B cell (primary cell): ENCODE measurements at regions not wholly inside any gene's neighbourhood (a gene's known extent, or its start where the extent isn't known, plus 50 kb on each side); places are given as distances from the start of the nearest gene placed in this dataset.

Experiments
- ATAC-seq: fragments of 200-7000 bp; cut with Tn5 transposase; one replicate; pipeline ENCODE4 v1.10.0; 2021; ENCODE audit warnings: low read depth, mild to moderate bottlenecking, moderate number of reproducible peaks, moderate library complexity
- CTCF ChIA-PET: fragments of 350-600 bp; sonication (Branson Sonifier 250); formaldehyde crosslinking; loops from one replicate; lab custom pipeline; 2021; ENCODE audit warnings: antibody characterized with exemption, inconsistent platforms; lab: Charles Lee
- POLR2A ChIA-PET: fragments of 350-600 bp; sonication (Branson Sonifier 250); formaldehyde crosslinking; loops from one replicate; lab custom pipeline; 2021; ENCODE audit warnings: antibody characterized with exemption; lab: Charles Lee
- DNase-seq: peaks from one replicate; pipeline ENCODE4 v3.0.0; 2013
- H2AFZ ChIP-seq: 2 replicates; pipeline ENCODE4 v1.6.1; 2012; ENCODE audit warnings: mild to moderate bottlenecking, low read depth, low read length; ENCODE audit not compliant: insufficient read depth, poor library complexity, severe bottlenecking
- H3K27ac ChIP-seq, 2 donors: 1 replicate in 1 of 2; 2 replicates in 1 of 2; pipeline ENCODE4 v1.5.1; 2012 to 2013; ENCODE audit warnings: low read length in 2 of 2, mild to moderate bottlenecking in 2 of 2, moderate library complexity in 1 of 2
- H3K27me3 ChIP-seq, 4 experiments: fragments of 200-600 bp in 1 of 4; sonication (generic) in 1 of 4; replicated peaks in 1 of 4; 1 replicate in 2 of 4; 2 replicates in 2 of 4; pipeline versions ENCODE4 v1.6.1 to v1.7.0; 2013 to 2016; ENCODE audit warnings: low read length in 3 of 4, mild to moderate bottlenecking in 2 of 4, mixed read lengths in 1 of 4, moderate library complexity in 1 of 4; ENCODE audit not compliant: insufficient read depth in 4 of 4, control insufficient read depth in 3 of 4; ENCODE audit errors: control extremely low read depth in 1 of 4
- H3K36me3 ChIP-seq, 2 experiments: replicated peaks in 1 of 2; 1 replicate in 1 of 2; 2 replicates in 1 of 2; pipeline versions ENCODE4 v1.6.1 to v1.7.1; 2013; ENCODE audit warnings: low read length in 1 of 2; ENCODE audit not compliant: insufficient read depth in 2 of 2, control insufficient read depth in 1 of 2; ENCODE audit errors: control extremely low read depth in 1 of 2, extremely low read depth in 1 of 2
- H3K4me1 ChIP-seq, 2 donors: fragments of 200-600 bp in 1 of 2; sonication (generic) in 1 of 2; 1 replicate in 1 of 2; 2 replicates in 1 of 2; pipeline versions ENCODE4 v1.5.1 to v1.6.1; 2013 to 2017; ENCODE audit warnings: low read length in 2 of 2; ENCODE audit not compliant: control insufficient read depth in 2 of 2, insufficient read depth in 2 of 2
- H3K4me2 ChIP-seq: replicated peaks from 2 replicates; pipeline ENCODE3; 2012; ENCODE audit warnings: mild to moderate bottlenecking, low read depth, low read length; ENCODE audit not compliant: poor library complexity, severe bottlenecking
- H3K4me3 ChIP-seq, 5 experiments: fragments of 200-600 bp in 1 of 5; sonication (generic) in 1 of 5; 1 replicate in 3 of 5; 2 replicates in 2 of 5; pipeline versions ENCODE4 v1.5.1 to v1.7.0; 2011 to 2016; ENCODE audit warnings: low read length in 4 of 5, mild to moderate bottlenecking in 4 of 5, low read depth in 2 of 5, control low read depth in 1 of 5, moderate library complexity in 1 of 5; ENCODE audit not compliant: insufficient read depth in 1 of 5; ENCODE audit errors: control extremely low read depth in 1 of 5, extremely low read depth in 1 of 5
- H3K79me2 ChIP-seq: fragments of 200-600 bp; sonication (generic); one replicate; pipeline ENCODE4 v1.6.0; 2016; ENCODE audit warnings: low read length; ENCODE audit not compliant: control insufficient read depth, insufficient read depth
- H3K9ac ChIP-seq: fragments of 200-600 bp; sonication (generic); 2 replicates; pipeline ENCODE4 v1.6.1; 2017; ENCODE audit warnings: mild to moderate bottlenecking, low read length, moderate library complexity
- H3K9me3 ChIP-seq, 3 donors: one replicate each; pipeline versions ENCODE4 v1.6.1 to v1.7.1; 2013; ENCODE audit warnings: low read length in 2 of 3; ENCODE audit not compliant: control insufficient read depth in 2 of 3, insufficient read depth in 1 of 3; ENCODE audit errors: control extremely low read depth in 1 of 3
- H4K20me1 ChIP-seq: 2 replicates; pipeline ENCODE4 v1.6.0; 2012; ENCODE audit warnings: mild to moderate bottlenecking, low read length; ENCODE audit not compliant: insufficient read depth, control insufficient read depth, poor library complexity, severe bottlenecking
- H3K27ac Mint-ChIP-seq: one replicate; pipeline ENCODE4 v1.8.0; 2021; ENCODE audit warnings: mixed read lengths
- H3K27me3 Mint-ChIP-seq: one replicate; pipeline ENCODE4 v1.8.0; 2021; ENCODE audit warnings: mixed read lengths
- H3K4me1 Mint-ChIP-seq: one replicate; pipeline ENCODE4 v1.8.0; 2021; ENCODE audit warnings: mixed read lengths
- H3K4me3 Mint-ChIP-seq: one replicate; pipeline ENCODE4 v1.8.0; 2021; ENCODE audit warnings: mixed read lengths
- H3K9me3 Mint-ChIP-seq: one replicate; pipeline ENCODE4 v1.8.0; 2022; ENCODE audit warnings: mixed read lengths; ENCODE audit not compliant: insufficient read depth
- EZH2 ChIP-seq: IDR thresholded peaks from 2 replicates; pipeline ENCODE4 v1.6.1; 2012; ENCODE audit warnings: borderline replicate concordance, low read depth, mild to moderate bottlenecking, moderate library complexity, low read length; ENCODE audit not compliant: insufficient read depth, poor library complexity, severe bottlenecking
- WGBS: methylation state at CpG from one replicate; pipeline ENCODE4 v1.1.5; 2013; ENCODE audit warnings: missing lambda C conversion rate; ENCODE audit not compliant: insufficient coverage; 5-methylcytosine and 5-hydroxymethylcytosine counted together
- intact Hi-C: fragments of 100-400 bp; cut with micrococcal nuclease; formaldehyde crosslinking; loops from one replicate; pipeline ENCODE4 v1.10.0; 2022
- TF ChIP-seq, protein P1 (sequence below): fragments of 200-600 bp; IDR thresholded peaks from one replicate; pipeline ENCODE4 v1.8.0; 2022; ENCODE audit warnings: antibody characterized with exemption, mild to moderate bottlenecking

DNA sequence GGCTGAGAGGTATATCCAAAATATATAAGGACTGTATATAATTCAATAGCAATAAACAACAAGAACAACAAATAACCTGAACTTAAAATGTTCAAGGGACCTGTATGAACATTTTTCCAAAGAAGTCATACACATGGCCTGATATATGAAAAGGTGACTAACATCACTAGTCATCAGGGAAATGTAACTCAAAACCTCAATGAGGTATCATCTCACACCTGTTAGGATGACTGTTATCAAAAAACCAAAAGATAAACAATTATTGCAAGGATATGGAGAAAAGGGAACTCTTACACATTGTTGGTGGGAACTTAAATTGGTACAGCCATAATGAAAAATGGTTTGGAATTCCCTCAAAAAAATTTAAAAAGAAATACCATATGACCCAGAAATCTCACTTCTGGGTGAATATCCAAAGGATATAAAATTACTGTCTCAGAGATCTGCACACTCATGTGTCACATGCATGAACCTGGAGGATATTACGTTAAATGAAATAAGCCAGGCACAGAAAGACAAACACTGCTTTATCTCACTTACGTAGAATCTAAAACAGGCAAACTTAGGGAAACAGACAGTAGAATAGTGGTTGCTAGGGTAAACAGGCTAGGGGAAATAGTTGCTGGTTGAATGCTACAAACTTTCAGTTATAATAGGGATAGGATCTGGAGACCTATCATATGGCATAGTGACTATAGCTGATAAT lies 334.5 kb upstream of the MMADHC start:
- Mint-ChIP-seq H3K9me3 (peaks cover 9% of the 10 kb centered on the region), H3K4me1 (no peaks in the 10 kb centered on the region), H3K27me3 (no peaks in the 10 kb centered on the region), H3K4me3 (no peak overlapping the region), H3K27ac (no peak overlapping the region)
- no peak for TF ChIP-seq EZH2
- TF ChIP-seq, protein P1, sequence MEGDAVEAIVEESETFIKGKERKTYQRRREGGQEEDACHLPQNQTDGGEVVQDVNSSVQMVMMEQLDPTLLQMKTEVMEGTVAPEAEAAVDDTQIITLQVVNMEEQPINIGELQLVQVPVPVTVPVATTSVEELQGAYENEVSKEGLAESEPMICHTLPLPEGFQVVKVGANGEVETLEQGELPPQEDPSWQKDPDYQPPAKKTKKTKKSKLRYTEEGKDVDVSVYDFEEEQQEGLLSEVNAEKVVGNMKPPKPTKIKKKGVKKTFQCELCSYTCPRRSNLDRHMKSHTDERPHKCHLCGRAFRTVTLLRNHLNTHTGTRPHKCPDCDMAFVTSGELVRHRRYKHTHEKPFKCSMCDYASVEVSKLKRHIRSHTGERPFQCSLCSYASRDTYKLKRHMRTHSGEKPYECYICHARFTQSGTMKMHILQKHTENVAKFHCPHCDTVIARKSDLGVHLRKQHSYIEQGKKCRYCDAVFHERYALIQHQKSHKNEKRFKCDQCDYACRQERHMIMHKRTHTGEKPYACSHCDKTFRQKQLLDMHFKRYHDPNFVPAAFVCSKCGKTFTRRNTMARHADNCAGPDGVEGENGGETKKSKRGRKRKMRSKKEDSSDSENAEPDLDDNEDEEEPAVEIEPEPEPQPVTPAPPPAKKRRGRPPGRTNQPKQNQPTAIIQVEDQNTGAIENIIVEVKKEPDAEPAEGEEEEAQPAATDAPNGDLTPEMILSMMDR, result no peak
- Histone ChIP-seq H3K9me3 (peaks cover 0 to 2% (median 0%) of the 10 kb centered on the region in 3 donors), H3K4me1 (no peaks in the 10 kb centered on the region), H3K4me2 (no peak overlapping the region), H3K9ac (no peak overlapping the region), H3K27me3 (no peaks in the 10 kb centered on the region), H4K20me1 (no peaks in the 10 kb centered on the region), H3K36me3 (no peaks in the 10 kb centered on the region), H3K4me3 (no peak overlapping the region), H2AFZ (no peak overlapping the region), H3K27ac (no peak overlapping the region), H3K79me2 (no peaks in the 10 kb centered on the region)
- ChIA-PET POLR2A (no interaction called here), CTCF (no interaction called here)
- no peak for DNase-seq
- intact Hi-C loops, result no loop called here
- ATAC-seq, result no peak
- no CpG with 5 or more reads among the region's 2 CpGs for WGBS

DNA sequence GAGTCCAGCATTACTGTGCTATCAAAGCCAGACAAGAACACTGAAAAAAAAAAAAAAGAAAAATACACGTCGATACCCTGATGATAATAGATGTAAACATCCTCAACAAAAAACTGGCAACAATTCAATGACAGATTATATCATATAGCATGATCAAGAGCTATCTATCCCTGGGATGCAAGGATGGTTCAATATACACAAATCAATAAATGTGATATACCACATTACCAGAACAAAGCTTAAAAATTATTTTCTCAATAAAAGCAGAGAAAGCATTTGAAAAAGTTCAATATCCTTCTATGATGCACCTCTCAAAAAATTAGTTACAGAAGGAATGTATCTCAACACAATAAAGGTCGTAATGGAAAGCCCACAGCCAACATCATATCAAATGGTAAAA lies 332.8 kb upstream of the MMADHC start:
- TF ChIP-seq EZH2, result no peak
- TF ChIP-seq, protein P1, result no peak
- no peaks in the 10 kb centered on the region for H3K36me3 ChIP-seq
- POLR2A ChIA-PET, result no interaction called here
- Mint-ChIP-seq H3K4me3 (no peak overlapping the region), H3K4me1 (no peaks in the 10 kb centered on the region), H3K27me3 (no peaks in the 10 kb centered on the region), H3K9me3 (peaks cover 9% of the 10 kb centered on the region), H3K27ac (no peak overlapping the region)
- no peak for DNase-seq
- CTCF ChIA-PET, result no interaction called here
- peaks cover 0 to 2% (median 0%) of the 10 kb centered on the region in 3 donors for H3K9me3 ChIP-seq
- H3K9ac ChIP-seq, result no peak overlapping the region
- no peak overlapping the region for H3K4me2 ChIP-seq
- H3K4me1 ChIP-seq, result no peaks in the 10 kb centered on the region
- H2AFZ ChIP-seq, result no peak overlapping the region
- no peaks in the 10 kb centered on the region for H3K27me3 ChIP-seq
- no peak overlapping the region for H3K4me3 ChIP-seq
- no peak for ATAC-seq
- WGBS, result no CpG with 5 or more reads among the region's 3 CpGs
- no peaks in the 10 kb centered on the region for H4K20me1 ChIP-seq
- intact Hi-C loops, result no loop called here
- no peak overlapping the region for H3K27ac ChIP-seq
- no peaks in the 10 kb centered on the region for H3K79me2 ChIP-seq
